Activated T-helper 17 cell treated with anti-CD3 and anti-CD28 coated beads, Interleukin-2, amount 50 U/mL, for 72 hours (primary cell): ENCODE measurements at regions not wholly inside any gene's neighbourhood (a gene's known extent, or its start where the extent isn't known, plus 50 kb on each side); places are given as distances from the start of the nearest gene placed in this dataset.
"Not testable (repeated sequence)": the region's sequence is repeated elsewhere in the genome, so short reads cannot be mapped to it uniquely, and the experiment has no call there.

Experiments
- ATAC-seq: fragments of 150-1000 bp; cut with Tn5 transposase; replicated peaks from 2 replicates; pipeline ENCODE4 v1.10.0; 2021; ENCODE audit warnings: mild to moderate bottlenecking, moderate library complexity
- H3K27ac Mint-ChIP-seq: one replicate; pipeline ENCODE4 v1.8.0; 2022; ENCODE audit warnings: mixed read lengths
- H3K27me3 Mint-ChIP-seq: one replicate; pipeline ENCODE4 v1.8.0; 2022; ENCODE audit warnings: mixed read lengths
- H3K36me3 Mint-ChIP-seq: one replicate; pipeline ENCODE4 v1.8.0; 2022; ENCODE audit warnings: low read depth, mild to moderate bottlenecking, mixed read lengths
- H3K4me1 Mint-ChIP-seq: one replicate; pipeline ENCODE4 v1.8.0; 2022; ENCODE audit warnings: mixed read lengths
- H3K4me3 Mint-ChIP-seq: one replicate; pipeline ENCODE4 v1.8.0; 2022; ENCODE audit warnings: mild to moderate bottlenecking, mixed read lengths
- H3K9me3 Mint-ChIP-seq: one replicate; pipeline ENCODE4 v1.8.0; 2022; ENCODE audit warnings: mixed read lengths

DNA sequence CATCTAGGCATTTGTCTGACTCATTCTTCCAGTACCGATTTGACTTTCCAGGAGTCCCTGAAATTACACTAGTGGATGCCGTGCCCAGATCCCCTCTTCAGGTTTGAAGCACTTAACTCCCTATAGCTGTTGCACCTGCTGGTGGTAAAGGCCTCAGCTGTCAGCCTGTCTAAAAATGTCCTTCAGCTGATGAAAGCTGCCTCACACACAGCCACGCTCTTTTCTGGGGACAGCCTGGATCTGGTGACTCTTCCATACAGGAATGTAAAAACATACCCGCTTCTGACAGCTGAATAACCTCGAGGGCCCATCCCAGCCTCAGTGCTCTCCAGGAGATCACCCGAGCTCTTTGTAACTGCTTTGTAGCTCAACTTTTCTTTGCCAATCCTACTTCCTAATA lies 534.1 kb upstream of the GRM7 start:
- Mint-ChIP-seq H3K27me3 (no peaks in the 10 kb centered on the region), H3K36me3 (no peaks in the 10 kb centered on the region), H3K9me3 (peaks cover 14% of the 10 kb centered on the region), H3K4me3 (no peak overlapping the region), H3K4me1 (no peaks in the 10 kb centered on the region), H3K27ac (no peak overlapping the region)
- no peak for ATAC-seq

DNA sequence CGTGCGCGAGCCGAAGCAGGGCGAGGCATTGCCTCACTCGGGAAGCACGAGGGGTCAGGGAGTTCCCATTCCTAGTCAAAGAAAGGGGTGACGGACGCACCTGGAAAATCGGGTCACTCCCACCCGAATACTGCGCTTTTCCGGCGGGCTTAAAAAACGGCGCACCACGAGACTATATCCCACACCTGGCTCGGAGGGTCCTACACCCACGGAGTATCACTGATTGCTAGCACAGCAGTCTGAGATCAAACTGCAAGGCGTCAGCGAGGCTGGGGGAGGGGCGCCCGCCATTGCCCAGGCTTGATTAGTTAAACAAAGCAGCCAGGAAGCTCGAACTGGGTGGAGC lies 520.0 kb upstream of the GRM7 start:
- not testable (repeated sequence) for H3K4me1 Mint-ChIP-seq, H3K36me3 Mint-ChIP-seq, H3K4me3 Mint-ChIP-seq, H3K9me3 Mint-ChIP-seq, ATAC-seq, H3K27ac Mint-ChIP-seq, H3K27me3 Mint-ChIP-seq

- peaks cover 4% of the 10 kb centered on the region for H3K9me3 Mint-ChIP-seq
- ATAC-seq: no peak
- no peaks in the 10 kb centered on the region for H3K4me1 Mint-ChIP-seq
Measured at GRCh38 chr3:6351752-6352151, 509.2 kb upstream of the GRM7 start.

GRCh38 chr3:6354653-6355052 lies 506.3 kb upstream of the GRM7 start:
- no peak overlapping the region for H3K4me3 Mint-ChIP-seq
- ATAC-seq: no peak
- no peak overlapping the region for H3K27ac Mint-ChIP-seq
- no peaks in the 10 kb centered on the region for H3K36me3 Mint-ChIP-seq
- no peaks in the 10 kb centered on the region for H3K27me3 Mint-ChIP-seq
- peaks cover 7% of the 10 kb centered on the region for H3K9me3 Mint-ChIP-seq
- no peaks in the 10 kb centered on the region for H3K4me1 Mint-ChIP-seq

More at GRCh38 chr3:6351752-6352151, 509.2 kb upstream of the GRM7 start:
- no peaks in the 10 kb centered on the region for H3K36me3 Mint-ChIP-seq
- H3K27ac Mint-ChIP-seq: no peak overlapping the region
- H3K4me3 Mint-ChIP-seq: no peak overlapping the region
- no peaks in the 10 kb centered on the region for H3K27me3 Mint-ChIP-seq

GRCh38 chr3:6362406-6362805 lies 498.5 kb upstream of the GRM7 start:
- no peaks in the 10 kb centered on the region for H3K36me3 Mint-ChIP-seq
- H3K4me1 Mint-ChIP-seq: no peaks in the 10 kb centered on the region
- H3K27me3 Mint-ChIP-seq: no peaks in the 10 kb centered on the region
- H3K27ac Mint-ChIP-seq: no peak overlapping the region
- H3K9me3 Mint-ChIP-seq: peaks cover 16% of the 10 kb centered on the region
- ATAC-seq: no peak
- H3K4me3 Mint-ChIP-seq: no peak overlapping the region

GRCh38 chr3:6367171-6367570 lies 493.7 kb upstream of the GRM7 start:
- Mint-ChIP-seq H3K4me3 (no peak overlapping the region), H3K4me1 (no peaks in the 10 kb centered on the region), H3K9me3 (peaks cover 15% of the 10 kb centered on the region), H3K27me3 (no peaks in the 10 kb centered on the region), H3K36me3 (no peaks in the 10 kb centered on the region), H3K27ac (no peak overlapping the region)
- ATAC-seq: no peak

- Mint-ChIP-seq H3K27me3 (no peaks in the 10 kb centered on the region), H3K4me1 (no peaks in the 10 kb centered on the region), H3K36me3 (no peaks in the 10 kb centered on the region), H3K27ac (no peak overlapping the region), H3K9me3 (peaks cover 5% of the 10 kb centered on the region), H3K4me3 (no peak overlapping the region)
- ATAC-seq: no peak
Measured at GRCh38 chr3:6392123-6392522, 468.8 kb upstream of the GRM7 start.

DNA sequence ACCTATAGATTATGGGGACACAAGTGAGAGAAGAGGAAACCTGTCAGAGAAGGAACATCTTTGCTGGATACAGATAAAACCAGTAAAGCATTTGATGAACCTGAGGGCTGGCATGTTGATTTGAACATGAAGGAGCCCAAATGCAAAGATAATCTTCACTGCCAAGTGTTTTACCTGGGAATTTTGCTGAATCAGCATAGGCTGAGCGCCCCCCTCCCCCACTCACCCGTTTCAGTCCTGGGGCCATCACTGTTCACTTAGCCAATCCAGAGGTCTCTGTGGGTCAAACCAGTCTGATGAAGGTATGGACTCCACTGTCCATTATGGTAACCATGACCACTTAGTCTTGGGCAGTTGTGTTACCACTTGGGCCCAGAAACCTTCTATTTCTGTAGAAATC lies 466.0 kb upstream of the GRM7 start:
- H3K27ac Mint-ChIP-seq: no peak overlapping the region
- no peaks in the 10 kb centered on the region for H3K36me3 Mint-ChIP-seq
- H3K4me3 Mint-ChIP-seq: no peak overlapping the region
- no peaks in the 10 kb centered on the region for H3K4me1 Mint-ChIP-seq
- no peaks in the 10 kb centered on the region for H3K27me3 Mint-ChIP-seq
- no peak for ATAC-seq
- peaks cover 16% of the 10 kb centered on the region for H3K9me3 Mint-ChIP-seq

DNA sequence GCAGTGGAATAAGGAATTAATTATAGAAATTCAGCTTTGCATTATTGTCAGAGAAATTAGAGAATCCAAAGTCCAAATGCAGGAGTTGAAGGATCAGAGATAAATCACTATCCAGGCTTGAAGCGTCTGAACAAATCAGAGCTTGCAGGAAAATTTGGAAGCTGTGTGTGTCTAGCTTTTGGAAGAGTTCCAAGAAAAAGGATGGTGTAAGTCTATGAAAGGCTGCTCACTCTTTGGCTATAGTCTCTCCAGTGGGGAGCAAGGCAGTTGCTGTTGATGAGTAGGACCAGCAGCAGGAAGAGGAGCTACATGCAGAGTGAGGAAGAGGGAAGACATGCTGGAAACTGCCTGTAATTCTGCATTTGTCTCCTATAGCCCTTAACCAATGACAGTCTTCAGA lies 464.3 kb upstream of the GRM7 start:
- Mint-ChIP-seq H3K36me3 (no peaks in the 10 kb centered on the region), H3K9me3 (peaks cover 16% of the 10 kb centered on the region)
- no peak for ATAC-seq

GRCh38 chr3:6402666-6403065 lies 458.2 kb upstream of the GRM7 start:
- H3K4me3 Mint-ChIP-seq, H3K27me3 Mint-ChIP-seq, H3K9me3 Mint-ChIP-seq, H3K36me3 Mint-ChIP-seq, H3K27ac Mint-ChIP-seq, ATAC-seq, H3K4me1 Mint-ChIP-seq: not testable (repeated sequence)

More for the DNA sequence above, 464.3 kb upstream of the GRM7 start:
- no peak overlapping the region for H3K4me3 Mint-ChIP-seq
- no peaks in the 10 kb centered on the region for H3K4me1 Mint-ChIP-seq
- H3K27ac Mint-ChIP-seq: no peak overlapping the region
- no peaks in the 10 kb centered on the region for H3K27me3 Mint-ChIP-seq

- not testable (repeated sequence) for H3K4me1 Mint-ChIP-seq, H3K4me3 Mint-ChIP-seq, H3K27me3 Mint-ChIP-seq, H3K9me3 Mint-ChIP-seq, H3K36me3 Mint-ChIP-seq, ATAC-seq, H3K27ac Mint-ChIP-seq
Measured at GRCh38 chr3:6406923-6407322, 454.0 kb upstream of the GRM7 start.

DNA sequence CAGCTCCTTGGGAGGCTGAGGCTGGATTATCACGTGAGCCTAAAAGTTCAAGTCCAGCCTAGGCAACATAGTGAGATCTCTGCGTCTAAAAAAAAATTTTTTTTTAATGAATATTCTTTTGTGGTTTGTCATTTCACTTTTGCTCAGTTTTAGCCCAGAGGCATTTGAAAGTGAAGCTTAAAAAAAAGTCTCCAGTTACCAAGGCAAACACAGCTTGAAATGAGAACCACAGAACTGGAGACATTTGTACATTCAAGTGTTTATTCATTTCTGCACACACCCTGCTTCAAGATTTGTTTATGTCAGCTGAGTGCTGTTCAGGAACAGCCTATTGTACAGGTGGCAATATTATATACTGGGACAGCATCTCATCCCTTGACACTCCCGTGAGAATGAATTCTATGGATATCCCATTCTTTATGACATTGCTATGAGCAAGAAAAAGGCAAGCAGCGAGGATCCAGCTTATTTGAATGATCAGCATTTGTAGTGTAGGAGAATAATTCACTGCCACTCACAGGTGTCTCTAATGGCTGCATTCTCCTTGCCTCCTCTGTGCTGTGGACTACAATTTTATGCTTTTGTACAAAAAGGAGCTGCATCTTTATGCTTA lies 444.8 kb upstream of the GRM7 start:
- Mint-ChIP-seq H3K27me3 (no peaks in the 10 kb centered on the region), H3K9me3 (no peaks in the 10 kb centered on the region), H3K4me3 (no peak overlapping the region), H3K4me1 (no peaks in the 10 kb centered on the region), H3K36me3 (no peaks in the 10 kb centered on the region), H3K27ac (no peak overlapping the region)
- ATAC-seq: no peak

- no peaks in the 10 kb centered on the region for H3K9me3 Mint-ChIP-seq
- H3K4me1 Mint-ChIP-seq: no peaks in the 10 kb centered on the region
- ATAC-seq: no peak
- H3K27ac Mint-ChIP-seq: no peak overlapping the region
- no peaks in the 10 kb centered on the region for H3K27me3 Mint-ChIP-seq
- no peak overlapping the region for H3K4me3 Mint-ChIP-seq
- H3K36me3 Mint-ChIP-seq: no peaks in the 10 kb centered on the region
Measured at GRCh38 chr3:6417174-6417573, 443.7 kb upstream of the GRM7 start.

DNA sequence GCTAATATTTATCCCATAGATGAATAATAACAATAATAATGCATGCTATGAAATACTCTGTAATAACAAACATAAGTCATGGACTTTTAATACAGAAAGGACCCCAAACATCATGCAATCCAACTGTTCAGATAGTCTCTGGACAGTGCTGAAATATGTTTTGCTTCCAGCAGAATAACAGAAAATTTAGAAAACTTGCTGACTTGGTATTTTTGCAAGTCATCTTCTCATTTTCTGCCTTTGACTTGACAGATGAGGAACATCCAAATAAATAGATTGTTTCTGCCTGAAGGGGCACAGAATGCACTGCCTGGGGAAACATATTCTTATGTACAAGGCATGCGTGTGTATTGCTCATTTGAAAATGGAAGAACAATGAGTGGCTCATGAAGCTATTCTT lies 442.4 kb upstream of the GRM7 start:
- Mint-ChIP-seq H3K27me3 (no peaks in the 10 kb centered on the region), H3K4me3 (no peak overlapping the region)

DNA sequence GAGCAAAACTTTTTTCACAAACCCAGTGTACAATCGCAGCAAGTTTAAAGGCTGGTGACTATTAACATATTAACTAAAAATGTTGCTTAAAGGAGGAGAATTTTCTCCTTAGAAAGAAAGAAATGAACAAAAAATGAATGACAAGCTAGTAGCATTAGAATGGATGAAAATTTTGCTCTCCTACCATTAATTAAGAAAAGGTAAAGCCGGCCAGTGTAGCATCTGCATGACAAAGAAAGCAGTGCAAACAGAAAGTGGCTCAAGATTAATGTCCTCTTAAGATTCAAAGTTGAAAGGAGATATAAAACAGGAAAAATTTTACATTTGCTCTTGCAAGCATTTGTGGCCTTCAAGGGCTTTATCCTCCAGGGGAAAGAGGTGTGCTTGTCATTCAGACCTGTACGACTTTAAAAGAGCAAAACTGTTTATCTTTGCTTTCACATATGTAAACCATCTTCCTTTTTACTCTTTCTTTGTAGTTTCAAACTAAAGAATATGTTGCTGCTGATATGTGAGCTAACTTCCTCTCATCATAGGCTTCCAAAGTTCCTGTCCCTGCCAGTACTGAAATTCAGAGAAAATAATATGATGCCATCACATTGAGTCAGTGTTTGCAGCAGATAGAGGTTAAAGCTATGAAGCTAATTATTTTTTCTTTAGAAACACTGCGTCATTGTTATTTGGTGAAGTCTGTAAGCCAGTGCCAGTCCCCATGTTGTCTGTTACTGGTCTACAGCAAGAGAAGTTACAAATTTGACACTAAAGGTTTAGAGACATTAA lies 439.1 kb upstream of the GRM7 start:
- Mint-ChIP-seq H3K36me3 (no peaks in the 10 kb centered on the region), H3K27me3 (no peaks in the 10 kb centered on the region), H3K4me3 (no peak overlapping the region), H3K4me1 (no peaks in the 10 kb centered on the region), H3K9me3 (peaks cover 12% of the 10 kb centered on the region), H3K27ac (no peak overlapping the region)
- no peak for ATAC-seq

More for the DNA sequence above, 442.4 kb upstream of the GRM7 start:
- no peak overlapping the region for H3K27ac Mint-ChIP-seq
- H3K9me3 Mint-ChIP-seq: no peaks in the 10 kb centered on the region
- no peak for ATAC-seq
- no peaks in the 10 kb centered on the region for H3K36me3 Mint-ChIP-seq
- H3K4me1 Mint-ChIP-seq: no peaks in the 10 kb centered on the region
